Cardiac muscle cell (in vitro differentiated cells and primary cell): ENCODE measurements at regions not wholly inside any gene's neighbourhood (a gene's known extent, or its start where the extent isn't known, plus 50 kb on each side); places are given as distances from the start of the nearest gene placed in this dataset.
"Not testable (repeated sequence)": the region's sequence is repeated elsewhere in the genome, so short reads cannot be mapped to it uniquely, and the experiment has no call there.

Experiments
- DNase-seq, 2 donors: peaks; one replicate each; pipeline versions ENCODE4 v3.0.0 to v3.0.0-alpha.2; 2010 to 2017; ENCODE audit warnings: low read depth in 1 of 2, low spot score in 1 of 2
- H3K27ac ChIP-seq: fragments of 200-600 bp; sonication (generic); 2 replicates; pipeline ENCODE4 v1.5.1; 2016
- H3K27me3 ChIP-seq: fragments of 200-600 bp; sonication (generic); 2 replicates; pipeline ENCODE4 v1.6.0; 2016; ENCODE audit warnings: control low read depth
- H3K36me3 ChIP-seq: fragments of 200-600 bp; sonication (generic); 2 replicates; pipeline ENCODE4 v1.5.1; 2016; ENCODE audit warnings: control low read depth
- H3K4me1 ChIP-seq: fragments of 200-600 bp; sonication (generic); 2 replicates; pipeline ENCODE4 v1.8.1; 2017; ENCODE audit warnings: low read depth, mild to moderate bottlenecking, mixed run types
- H3K4me3 ChIP-seq: fragments of 200-600 bp; sonication (generic); 2 replicates; pipeline ENCODE4 v1.5.1; 2016; ENCODE audit warnings: mild to moderate bottlenecking
- H3K9me3 ChIP-seq: fragments of 200-600 bp; sonication (generic); 2 replicates; pipeline ENCODE4 v1.5.1; 2017; ENCODE audit warnings: low read depth, mild to moderate bottlenecking, control low read depth
- CTCF ChIP-seq: IDR thresholded peaks from 2 replicates; pipeline ENCODE4 v1.5.1; 2012; ENCODE audit warnings: low read depth, mild to moderate bottlenecking, low read length

- Histone ChIP-seq H3K4me3 (no peak overlapping the region), H3K4me1 (no peaks in the 10 kb centered on the region), H3K27me3 (no peaks in the 10 kb centered on the region), H3K9me3 (no peaks in the 10 kb centered on the region), H3K27ac (no peak overlapping the region), H3K36me3 (no peaks in the 10 kb centered on the region)
- DNase-seq = no peak
- no peak for TF ChIP-seq CTCF
These were observed 206.3 kb upstream of the HAAO start for GRCh38 chr2:42998721-42999120.

GRCh38 chr2:42996528-42996927, 204.1 kb upstream of the HAAO start:
- Histone ChIP-seq H3K27me3 (no peaks in the 10 kb centered on the region), H3K9me3 (no peaks in the 10 kb centered on the region), H3K4me3 (no peak overlapping the region), H3K36me3 (no peaks in the 10 kb centered on the region), H3K27ac (no peak overlapping the region), H3K4me1 (no peaks in the 10 kb centered on the region)
- no peak for DNase-seq
- no peak for TF ChIP-seq CTCF

- Histone ChIP-seq H3K27me3 (no peaks in the 10 kb centered on the region), H3K36me3 (no peaks in the 10 kb centered on the region), H3K4me1 (no peaks in the 10 kb centered on the region), H3K9me3 (no peaks in the 10 kb centered on the region), H3K4me3 (no peak overlapping the region), H3K27ac (no peak overlapping the region)
- TF ChIP-seq CTCF = no peak
- no peak for DNase-seq
These were observed 203.5 kb upstream of the HAAO start for GRCh38 chr2:42995752-42996422.

GRCh38 chr2:42989283-42990081, 197.1 kb upstream of the HAAO start:
- not testable (repeated sequence) for H3K27me3 ChIP-seq, H3K9me3 ChIP-seq, H3K27ac ChIP-seq, DNase-seq, H3K4me3 ChIP-seq, H3K36me3 ChIP-seq, H3K4me1 ChIP-seq

GRCh38 chr2:42988055-42988454, 195.7 kb upstream of the HAAO start:
- not testable (repeated sequence) for H3K27me3 ChIP-seq, DNase-seq, H3K27ac ChIP-seq, H3K4me1 ChIP-seq, H3K4me3 ChIP-seq, H3K9me3 ChIP-seq, H3K36me3 ChIP-seq

GRCh38 chr2:42987112-42987922, 194.9 kb upstream of the HAAO start:
- Histone ChIP-seq H3K4me3 (no peak overlapping the region), H3K9me3 (no peaks in the 10 kb centered on the region), H3K36me3 (no peaks in the 10 kb centered on the region), H3K27ac (no peak overlapping the region), H3K27me3 (no peaks in the 10 kb centered on the region), H3K4me1 (no peaks in the 10 kb centered on the region)
- DNase-seq = peak in 1 of 2 donors; percentile 25
- TF ChIP-seq CTCF = no peak
